OCI-LY7 (cell line): ENCODE measurements at regions not wholly inside any gene's neighbourhood (a gene's known extent, or its start where the extent isn't known, plus 50 kb on each side); places are given as distances from the start of the nearest gene placed in this dataset.

Experiments used
- BruUV-seq: library from RNA; stranded (reverse); fragments of 400-500 nt; replicated peaks from 2 replicates; lab custom pipeline; 2021; lab: Mats Ljungman, UMichigan
- CTCF ChIA-PET: fragments of 300-600 bp; sonication (Branson Sonifier 250); formaldehyde crosslinking; loops from one replicate; lab custom pipeline; 2022; ENCODE audit warnings: antibody characterized with exemption; ENCODE audit not compliant: unreplicated experiment; lab: Charles Lee
- POLR2A ChIA-PET: fragments of 300-600 bp; sonication (Branson Sonifier 250); formaldehyde crosslinking; loops from one replicate; lab custom pipeline; 2022; ENCODE audit warnings: antibody characterized with exemption; lab: Charles Lee
- DNase-seq: peaks from one replicate; pipeline ENCODE4 v3.0.0-alpha.2; 2015; ENCODE audit warnings: low spot score
- H2AFZ ChIP-seq: fragments of 200-600 bp; sonication (generic), shearing (Covaris generic); 2 replicates; pipeline ENCODE4 v1.6.1; 2014; ENCODE audit warnings: mild to moderate bottlenecking, antibody characterized with exemption, low read length, moderate library complexity
- H3K27ac ChIP-seq: fragments of 200-600 bp; sonication (generic); 2 replicates; pipeline ENCODE4 v1.5.1; 2014; ENCODE audit warnings: mixed run types, low read depth, mild to moderate bottlenecking, moderate library complexity, low read length, inconsistent platforms; ENCODE audit not compliant: poor library complexity, severe bottlenecking
- H3K36me3 ChIP-seq: fragments of 200-600 bp; sonication (generic); 2 replicates; pipeline ENCODE4 v1.6.1; 2014; ENCODE audit warnings: mild to moderate bottlenecking, antibody characterized with exemption, low read length, moderate library complexity, mixed read lengths; ENCODE audit not compliant: insufficient read depth
- H3K4me1 ChIP-seq: fragments of 200-600 bp; sonication (generic); 2 replicates; pipeline ENCODE4 v1.5.1; 2014; ENCODE audit warnings: mild to moderate bottlenecking, low read length; ENCODE audit not compliant: insufficient read depth, poor library complexity, severe bottlenecking
- H3K4me2 ChIP-seq: fragments of 200-600 bp; sonication (generic); 2 replicates; pipeline ENCODE4 v1.6.1; 2014; ENCODE audit warnings: mild to moderate bottlenecking, low read length
- H3K4me3 ChIP-seq: fragments of 200-600 bp; sonication (generic); 2 replicates; pipeline ENCODE4 v1.5.1; 2014; ENCODE audit warnings: mild to moderate bottlenecking, low read depth, low read length; ENCODE audit not compliant: poor library complexity, severe bottlenecking
- H3K79me2 ChIP-seq: fragments of 200-600 bp; sonication (generic); 2 replicates; pipeline ENCODE4 v1.6.1; 2016; ENCODE audit warnings: low read depth, mild to moderate bottlenecking, low read length, moderate library complexity, mixed read lengths; ENCODE audit not compliant: insufficient read depth
- H3K9me2 ChIP-seq: fragments of 200-600 bp; sonication (generic); 2 replicates; pipeline ENCODE4 v1.6.1; 2016; ENCODE audit warnings: mild to moderate bottlenecking, low read length, mixed read lengths; ENCODE audit not compliant: insufficient read depth
- H3K9me3 ChIP-seq: fragments of 200-600 bp; sonication (generic); 2 replicates; pipeline ENCODE4 v1.6.1; 2014; ENCODE audit warnings: mild to moderate bottlenecking, mixed run types, low read length, mixed read lengths
- H4K20me1 ChIP-seq: fragments of 200-600 bp; sonication (generic); 2 replicates; pipeline ENCODE4 v1.6.1; 2014; ENCODE audit warnings: mild to moderate bottlenecking, antibody characterized with exemption, low read length, moderate library complexity, mixed read lengths; ENCODE audit not compliant: insufficient read depth
- CTCF ChIP-seq: fragments of 200-600 bp; sonication (generic); conservative IDR thresholded peaks from 2 replicates; pipeline ENCODE4 v1.5.1; 2014; ENCODE audit warnings: mild to moderate bottlenecking, antibody characterized with exemption, low read length, moderate library complexity, mixed read lengths
- EZH2phosphoT487 ChIP-seq: fragments of 200-600 bp; sonication (generic); IDR thresholded peaks from 2 replicates; pipeline ENCODE4 v1.6.1; 2018; ENCODE audit warnings: low read depth, borderline replicate concordance, mild to moderate bottlenecking, mixed run types, antibody characterized with exemption, low read length, moderate library complexity, mixed read lengths
- intact Hi-C: fragments of 100-400 bp; cut with micrococcal nuclease; formaldehyde crosslinking; loops from one replicate; pipeline ENCODE4 v1.10.0; 2022; ENCODE audit not compliant: unreplicated experiment

- no peak for DNase-seq
- Histone ChIP-seq H3K9me2 (no peaks in the 10 kb centered on the region), H3K4me1 (no peaks in the 10 kb centered on the region), H3K9me3 (no peaks in the 10 kb centered on the region), H3K4me3 (no peak overlapping the region), H4K20me1 (no peaks in the 10 kb centered on the region), H3K36me3 (no peaks in the 10 kb centered on the region), H3K4me2 (no peak overlapping the region), H3K79me2 (no peaks in the 10 kb centered on the region), H3K27ac (no peak overlapping the region), H2AFZ (no peak overlapping the region)
- intact Hi-C loops, result no loop called here
- ChIA-PET POLR2A (no interaction called here), CTCF (no interaction called here)
- BruUV-seq, result no TSS peak
- TF ChIP-seq EZH2phosphoT487, result no peak
- TF ChIP-seq CTCF, result no peak
Observed at GRCh38 chr10:10307036-10307435, 710.6 kb upstream of the CELF2 start.

GRCh38 chr10:10307551-10307950 lies 710.1 kb upstream of the CELF2 start:
- Histone ChIP-seq H2AFZ (no peak overlapping the region), H3K9me2 (no peaks in the 10 kb centered on the region), H3K4me2 (no peak overlapping the region), H3K36me3 (no peaks in the 10 kb centered on the region), H3K79me2 (no peaks in the 10 kb centered on the region), H4K20me1 (no peaks in the 10 kb centered on the region), H3K4me1 (no peaks in the 10 kb centered on the region), H3K9me3 (no peaks in the 10 kb centered on the region), H3K4me3 (no peak overlapping the region), H3K27ac (no peak overlapping the region)
- intact Hi-C loops, result no loop called here
- ChIA-PET CTCF (no interaction called here), POLR2A (no interaction called here)
- BruUV-seq, result no TSS peak
- no peak for DNase-seq
- no peak for TF ChIP-seq EZH2phosphoT487
- no peak for TF ChIP-seq CTCF

GRCh38 chr10:10310498-10310897 lies 707.2 kb upstream of the CELF2 start:
- Histone ChIP-seq H3K4me1 (no peaks in the 10 kb centered on the region), H3K4me2 (no peak overlapping the region), H3K36me3 (no peaks in the 10 kb centered on the region), H3K9me2 (no peaks in the 10 kb centered on the region), H4K20me1 (no peaks in the 10 kb centered on the region), H2AFZ (no peak overlapping the region), H3K4me3 (no peak overlapping the region), H3K79me2 (no peaks in the 10 kb centered on the region), H3K9me3 (no peaks in the 10 kb centered on the region), H3K27ac (no peak overlapping the region)
- ChIA-PET CTCF (no interaction called here), POLR2A (interaction anchor here (1.2 kb wide), 1 partner anchor 15 kb away, joined by 3 read pairs; no protein-coding TSS in a partner anchor)
- no TSS peak for BruUV-seq
- no peak for DNase-seq
- TF ChIP-seq EZH2phosphoT487, result no peak
- TF ChIP-seq CTCF, result no peak
- intact Hi-C loops, result no loop called here
